ENCODE measurements at regions not wholly inside any gene's neighbourhood (a gene's known extent, or its start where the extent isn't known, plus 50 kb on each side); places are given as distances from the start of the nearest gene placed in this dataset.

DNA sequence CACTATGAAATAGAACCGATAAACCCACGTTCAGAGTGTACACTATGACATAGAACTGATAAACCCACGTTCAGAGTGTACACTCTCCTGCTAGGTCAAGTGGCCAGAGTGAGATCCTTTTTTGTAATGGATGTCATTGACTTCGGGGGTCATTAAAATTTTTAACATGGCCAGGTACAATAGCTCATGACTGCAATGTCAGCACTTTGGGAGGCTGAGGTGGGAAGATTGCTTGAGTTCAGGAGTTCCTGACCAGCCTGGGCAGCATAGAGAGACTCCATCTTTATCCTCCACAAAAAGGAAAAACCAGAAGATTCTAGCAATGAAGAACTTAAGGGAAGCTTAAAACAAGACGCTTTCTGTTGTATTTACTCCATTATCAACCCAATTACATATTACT lies 439.7 kb upstream of the FRG1 start:
- TF ChIP-seq, protein P1, sequence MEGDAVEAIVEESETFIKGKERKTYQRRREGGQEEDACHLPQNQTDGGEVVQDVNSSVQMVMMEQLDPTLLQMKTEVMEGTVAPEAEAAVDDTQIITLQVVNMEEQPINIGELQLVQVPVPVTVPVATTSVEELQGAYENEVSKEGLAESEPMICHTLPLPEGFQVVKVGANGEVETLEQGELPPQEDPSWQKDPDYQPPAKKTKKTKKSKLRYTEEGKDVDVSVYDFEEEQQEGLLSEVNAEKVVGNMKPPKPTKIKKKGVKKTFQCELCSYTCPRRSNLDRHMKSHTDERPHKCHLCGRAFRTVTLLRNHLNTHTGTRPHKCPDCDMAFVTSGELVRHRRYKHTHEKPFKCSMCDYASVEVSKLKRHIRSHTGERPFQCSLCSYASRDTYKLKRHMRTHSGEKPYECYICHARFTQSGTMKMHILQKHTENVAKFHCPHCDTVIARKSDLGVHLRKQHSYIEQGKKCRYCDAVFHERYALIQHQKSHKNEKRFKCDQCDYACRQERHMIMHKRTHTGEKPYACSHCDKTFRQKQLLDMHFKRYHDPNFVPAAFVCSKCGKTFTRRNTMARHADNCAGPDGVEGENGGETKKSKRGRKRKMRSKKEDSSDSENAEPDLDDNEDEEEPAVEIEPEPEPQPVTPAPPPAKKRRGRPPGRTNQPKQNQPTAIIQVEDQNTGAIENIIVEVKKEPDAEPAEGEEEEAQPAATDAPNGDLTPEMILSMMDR (IDR thresholded peaks at IDR 0.05) = no peak
- TF ChIP-seq POLR2A (IDR thresholded peaks at IDR 0.05; ENCODE audit: low read depth) = no peak
